IPS-18a (cell line): ENCODE measurements at regions not wholly inside any gene's neighbourhood (a gene's known extent, or its start where the extent isn't known, plus 50 kb on each side); places are given as distances from the start of the nearest gene placed in this dataset.
"Not testable (repeated sequence)": the region's sequence is repeated elsewhere in the genome, so short reads cannot be mapped to it uniquely, and the experiment has no call there.

Experiments
- H3K27ac ChIP-seq: one replicate; pipeline ENCODE4 v1.5.1; 2013; ENCODE audit warnings: low read length
- H3K27me3 ChIP-seq: one replicate; pipeline ENCODE4 v1.6.1; 2013; ENCODE audit warnings: mild to moderate bottlenecking, low read length; ENCODE audit not compliant: control insufficient read depth, insufficient read depth
- H3K36me3 ChIP-seq: one replicate; pipeline ENCODE4 v1.6.1; 2013; ENCODE audit warnings: low read depth, low read length; ENCODE audit not compliant: control insufficient read depth
- H3K4me1 ChIP-seq: one replicate; pipeline ENCODE4 v1.6.1; 2013; ENCODE audit warnings: low read depth, low read length; ENCODE audit not compliant: control insufficient read depth
- H3K4me3 ChIP-seq: one replicate; pipeline ENCODE4 v1.5.1; 2013; ENCODE audit warnings: low read length
- H3K9ac ChIP-seq: one replicate; pipeline ENCODE4 v1.6.1; 2013; ENCODE audit warnings: mild to moderate bottlenecking, low read length, moderate library complexity
- H3K9me3 ChIP-seq: one replicate; pipeline ENCODE4 v1.6.1; 2013; ENCODE audit warnings: low read depth, low read length; ENCODE audit not compliant: control insufficient read depth

- no peaks in the 10 kb centered on the region for H3K9me3 ChIP-seq
- H3K27me3 ChIP-seq, result no peaks in the 10 kb centered on the region
- no peak overlapping the region for H3K27ac ChIP-seq
- H3K9ac ChIP-seq, result no peak overlapping the region
- H3K4me1 ChIP-seq, result peaks cover 30% of the 10 kb centered on the region
- no peak overlapping the region for H3K4me3 ChIP-seq
- H3K36me3 ChIP-seq, result no peaks in the 10 kb centered on the region
Measured at GRCh38 chr12:73632191-73632590, 905.4 kb upstream of the ATXN7L3B start.

GRCh38 chr12:73632661-73633060 lies 905.0 kb upstream of the ATXN7L3B start:
- no peak overlapping the region for H3K27ac ChIP-seq
- H3K4me1 ChIP-seq, result peaks cover 30% of the 10 kb centered on the region
- H3K9me3 ChIP-seq, result no peaks in the 10 kb centered on the region
- H3K36me3 ChIP-seq, result no peaks in the 10 kb centered on the region
- no peak overlapping the region for H3K4me3 ChIP-seq
- no peak overlapping the region for H3K9ac ChIP-seq
- no peaks in the 10 kb centered on the region for H3K27me3 ChIP-seq

- not testable (repeated sequence) for H3K4me1 ChIP-seq, H3K9ac ChIP-seq, H3K4me3 ChIP-seq, H3K27me3 ChIP-seq, H3K9me3 ChIP-seq, H3K36me3 ChIP-seq, H3K27ac ChIP-seq
Measured at GRCh38 chr12:73639397-73639796, 898.2 kb upstream of the ATXN7L3B start.

GRCh38 chr12:73656375-73656774 lies 881.3 kb upstream of the ATXN7L3B start:
- H3K4me3 ChIP-seq, result no peak overlapping the region
- H3K27ac ChIP-seq, result no peak overlapping the region
- H3K9me3 ChIP-seq, result peaks cover 13% of the 10 kb centered on the region
- no peaks in the 10 kb centered on the region for H3K27me3 ChIP-seq
- H3K4me1 ChIP-seq, result no peaks in the 10 kb centered on the region
- no peaks in the 10 kb centered on the region for H3K36me3 ChIP-seq
- H3K9ac ChIP-seq, result no peak overlapping the region

GRCh38 chr12:73659802-73660201 lies 877.8 kb upstream of the ATXN7L3B start:
- Histone ChIP-seq H3K4me3 (no peak overlapping the region), H3K27me3 (no peaks in the 10 kb centered on the region), H3K4me1 (no peaks in the 10 kb centered on the region), H3K9me3 (no peaks in the 10 kb centered on the region), H3K9ac (no peak overlapping the region), H3K36me3 (no peaks in the 10 kb centered on the region), H3K27ac (no peak overlapping the region)

- no peak overlapping the region for H3K27ac ChIP-seq
- H3K36me3 ChIP-seq, result no peaks in the 10 kb centered on the region
- H3K27me3 ChIP-seq, result no peaks in the 10 kb centered on the region
- no peaks in the 10 kb centered on the region for H3K4me1 ChIP-seq
- no peak overlapping the region for H3K9ac ChIP-seq
- no peaks in the 10 kb centered on the region for H3K9me3 ChIP-seq
- no peak overlapping the region for H3K4me3 ChIP-seq
Measured at GRCh38 chr12:73665193-73665592, 872.4 kb upstream of the ATXN7L3B start.

GRCh38 chr12:73671550-73671949 lies 866.1 kb upstream of the ATXN7L3B start:
- H3K27ac ChIP-seq, H3K4me1 ChIP-seq, H3K4me3 ChIP-seq, H3K27me3 ChIP-seq, H3K36me3 ChIP-seq, H3K9me3 ChIP-seq, H3K9ac ChIP-seq: not testable (repeated sequence)

- no peaks in the 10 kb centered on the region for H3K9me3 ChIP-seq
- no peak overlapping the region for H3K9ac ChIP-seq
- peaks cover 14% of the 10 kb centered on the region for H3K4me1 ChIP-seq
- no peak overlapping the region for H3K4me3 ChIP-seq
- no peak overlapping the region for H3K27ac ChIP-seq
- H3K36me3 ChIP-seq, result no peaks in the 10 kb centered on the region
- H3K27me3 ChIP-seq, result no peaks in the 10 kb centered on the region
Measured at GRCh38 chr12:73677520-73678291, 859.9 kb upstream of the ATXN7L3B start.

GRCh38 chr12:73678335-73678734 lies 859.3 kb upstream of the ATXN7L3B start:
- Histone ChIP-seq H3K4me3 (no peak overlapping the region), H3K9me3 (no peaks in the 10 kb centered on the region), H3K9ac (no peak overlapping the region), H3K4me1 (peaks cover 14% of the 10 kb centered on the region), H3K36me3 (no peaks in the 10 kb centered on the region), H3K27me3 (no peaks in the 10 kb centered on the region), H3K27ac (no peak overlapping the region)

- Histone ChIP-seq H3K27me3 (no peaks in the 10 kb centered on the region), H3K36me3 (no peaks in the 10 kb centered on the region), H3K4me1 (no peaks in the 10 kb centered on the region), H3K9ac (no peak overlapping the region), H3K4me3 (no peak overlapping the region), H3K27ac (no peak overlapping the region), H3K9me3 (no peaks in the 10 kb centered on the region)
Measured at GRCh38 chr12:73699318-73699717, 838.3 kb upstream of the ATXN7L3B start.

- no peaks in the 10 kb centered on the region for H3K36me3 ChIP-seq
- no peaks in the 10 kb centered on the region for H3K27me3 ChIP-seq
- H3K9me3 ChIP-seq, result no peaks in the 10 kb centered on the region
- no peaks in the 10 kb centered on the region for H3K4me1 ChIP-seq
- H3K9ac ChIP-seq, result no peak overlapping the region
- no peak overlapping the region for H3K4me3 ChIP-seq
- H3K27ac ChIP-seq, result no peak overlapping the region
Measured at GRCh38 chr12:73714655-73715054, 823.0 kb upstream of the ATXN7L3B start.

- H3K9ac ChIP-seq, H3K9me3 ChIP-seq, H3K27ac ChIP-seq, H3K27me3 ChIP-seq, H3K4me1 ChIP-seq, H3K4me3 ChIP-seq, H3K36me3 ChIP-seq: not testable (repeated sequence)
Measured at GRCh38 chr12:73716143-73716542, 821.5 kb upstream of the ATXN7L3B start.
